GM12891 (cell line): ENCODE measurements at regions not wholly inside any gene's neighbourhood (a gene's known extent, or its start where the extent isn't known, plus 50 kb on each side); places are given as distances from the start of the nearest gene placed in this dataset.

Source experiments
- POLR2A ChIP-seq: IDR thresholded peaks from 2 replicates; pipeline ENCODE4 v1.6.1; 2011; ENCODE audit warnings: low read depth, low read length, control low read depth
- POLR2AphosphoS5 ChIP-seq: IDR thresholded peaks from 2 replicates; pipeline ENCODE4 v1.6.1; 2011; ENCODE audit warnings: low read depth, low read length, control low read depth
- POU2F2 ChIP-seq: IDR thresholded peaks from 2 replicates; pipeline ENCODE4 v1.6.1; 2011; ENCODE audit warnings: low read depth, mild to moderate bottlenecking, control low read depth, low read length, moderate library complexity
- SPI1 ChIP-seq: IDR thresholded peaks from 2 replicates; pipeline ENCODE4 v1.6.1; 2011; ENCODE audit warnings: low read depth, low read length, control low read depth
- TAF1 ChIP-seq: IDR thresholded peaks from 2 replicates; pipeline ENCODE4 v1.6.1; 2011; ENCODE audit warnings: low read depth, low read length, control low read depth

DNA sequence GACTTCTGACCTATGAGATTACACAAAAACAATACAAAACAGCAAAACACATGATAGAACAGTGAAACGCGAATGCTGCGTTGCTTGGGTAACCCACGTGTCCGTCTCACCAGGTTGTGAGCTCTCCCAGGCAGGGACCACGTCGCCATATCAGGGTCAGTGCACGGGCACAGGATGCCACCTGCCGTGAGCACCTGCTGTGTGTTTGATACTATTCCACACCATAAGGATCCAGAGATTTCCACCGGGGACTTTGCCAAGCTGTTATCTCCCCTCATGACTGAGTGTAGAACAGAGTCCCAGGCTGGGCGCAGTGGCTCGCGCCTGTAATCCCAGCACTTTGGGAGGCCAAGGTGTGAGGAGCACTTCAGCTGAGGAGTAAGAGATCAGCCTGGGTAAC is 288.0 kb downstream of the BMP7 start:
- TF ChIP-seq POLR2A (no peak), POLR2AphosphoS5 (no peak), TAF1 (no peak), POU2F2 (no peak), SPI1 (no peak)
